Type B pancreatic cell (in vitro differentiated cells): ENCODE measurements at regions not wholly inside any gene's neighbourhood (a gene's known extent, or its start where the extent isn't known, plus 50 kb on each side); places are given as distances from the start of the nearest gene placed in this dataset.

Experiments used
- DNase-seq: peaks from one replicate; pipeline ENCODE4 v3.0.0; 2021; ENCODE audit warnings: mixed read lengths; ENCODE audit not compliant: unreplicated experiment; ENCODE audit errors: extremely low spot score
- H3K27ac Mint-ChIP-seq: 2 replicates; pipeline ENCODE4 v1.8.0; 2021; ENCODE audit warnings: mild to moderate bottlenecking, mixed read lengths
- H3K27me3 Mint-ChIP-seq: 2 replicates; pipeline ENCODE4 v1.8.0; 2021; ENCODE audit warnings: mixed read lengths
- H3K36me3 Mint-ChIP-seq: 2 replicates; pipeline ENCODE4 v1.8.0; 2021; ENCODE audit warnings: mixed read lengths
- H3K4me1 Mint-ChIP-seq: one replicate; pipeline ENCODE4 v1.8.0; 2021; ENCODE audit warnings: mixed read lengths; ENCODE audit not compliant: unreplicated experiment
- H3K4me3 Mint-ChIP-seq: 2 replicates; pipeline ENCODE4 v1.8.0; 2021; ENCODE audit warnings: mild to moderate bottlenecking, mixed read lengths
- H3K9me3 Mint-ChIP-seq: 2 replicates; pipeline ENCODE4 v1.8.0; 2021; ENCODE audit warnings: mixed read lengths
- CTCF ChIP-seq: fragments of 200-600 bp; sonication (generic); conservative IDR thresholded peaks from 2 replicates; pipeline ENCODE4 v1.5.0; 2021; ENCODE audit warnings: antibody characterized with exemption, mild to moderate bottlenecking

DNA sequence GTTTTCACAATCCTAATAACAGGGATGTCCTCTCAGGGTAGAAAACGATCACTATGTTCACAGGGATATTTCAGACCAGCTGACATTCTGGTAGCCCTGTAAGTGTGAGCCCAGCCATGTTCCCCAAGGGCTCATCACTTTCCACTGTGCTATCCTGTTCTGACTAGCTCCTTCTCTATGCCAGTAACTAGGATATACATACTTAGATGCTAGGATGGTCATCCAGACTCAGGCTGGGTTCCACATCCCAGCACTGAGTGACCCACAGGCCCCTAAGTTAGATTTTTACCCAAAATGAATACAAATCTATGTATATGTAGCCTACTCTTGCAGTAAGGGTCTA lies 83.0 kb downstream of the CD164 start:
- Mint-ChIP-seq H3K9me3 (no peaks in the 10 kb centered on the region), H3K27me3 (no peaks in the 10 kb centered on the region), H3K27ac (no peak overlapping the region), H3K4me3 (no peak overlapping the region), H3K36me3 (no peaks in the 10 kb centered on the region), H3K4me1 (peaks cover 59% of the 10 kb centered on the region)
- no peak for DNase-seq
- TF ChIP-seq CTCF, result no peak

GRCh38 chr6:109298605-109299264 lies 83.5 kb downstream of the CD164 start:
- Mint-ChIP-seq H3K4me1 (peaks cover 64% of the 10 kb centered on the region), H3K27ac (no peak overlapping the region), H3K36me3 (no peaks in the 10 kb centered on the region), H3K9me3 (no peaks in the 10 kb centered on the region), H3K27me3 (no peaks in the 10 kb centered on the region), H3K4me3 (no peak overlapping the region)
- DNase-seq, result no peak
- TF ChIP-seq CTCF, result no peak

- H3K27me3 Mint-ChIP-seq, result no peaks in the 10 kb centered on the region
- no peak for DNase-seq
- H3K4me3 Mint-ChIP-seq, result no peak overlapping the region
- no peaks in the 10 kb centered on the region for H3K9me3 Mint-ChIP-seq
- H3K36me3 Mint-ChIP-seq, result no peaks in the 10 kb centered on the region
- TF ChIP-seq CTCF, result no peak
- no peak overlapping the region for H3K27ac Mint-ChIP-seq
- peaks cover 67% of the 10 kb centered on the region for H3K4me1 Mint-ChIP-seq
Observed at GRCh38 chr6:109297406-109298110, 84.7 kb downstream of the CD164 start.

- peak overlapping the region; percentile 40 for H3K27ac Mint-ChIP-seq
- no peak for TF ChIP-seq CTCF
- peak overlapping the region; percentile 24 for H3K4me3 Mint-ChIP-seq
- H3K36me3 Mint-ChIP-seq, result no peaks in the 10 kb centered on the region
- DNase-seq, result no peak
- H3K27me3 Mint-ChIP-seq, result no peaks in the 10 kb centered on the region
- H3K9me3 Mint-ChIP-seq, result no peaks in the 10 kb centered on the region
- H3K4me1 Mint-ChIP-seq, result peaks cover 73% of the 10 kb centered on the region
Observed at GRCh38 chr6:109296971-109297372, 85.3 kb downstream of the CD164 start.

DNA sequence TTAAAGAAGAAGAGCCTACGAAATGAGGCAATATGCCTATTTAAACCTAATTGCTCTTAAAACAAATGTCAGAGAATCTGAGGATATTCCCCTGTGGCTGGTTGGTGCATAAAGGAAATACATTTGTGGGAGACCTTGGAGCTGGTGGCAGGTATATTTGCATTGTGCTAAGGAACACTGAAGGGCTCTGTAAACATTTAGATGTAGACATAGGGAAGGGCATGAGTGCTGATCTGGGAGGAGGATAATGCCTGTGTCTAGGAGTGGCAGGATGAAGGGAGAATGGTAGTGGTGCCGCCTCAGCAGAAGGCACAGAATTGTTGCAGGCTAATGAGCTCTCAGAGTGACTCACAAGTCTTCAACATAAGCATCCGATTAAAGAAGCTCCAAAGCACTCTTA lies 85.8 kb downstream of the CD164 start:
- H3K9me3 Mint-ChIP-seq, result no peaks in the 10 kb centered on the region
- peaks cover 75% of the 10 kb centered on the region for H3K4me1 Mint-ChIP-seq
- H3K4me3 Mint-ChIP-seq, result peak overlapping the region; percentile 24
- no peak for TF ChIP-seq CTCF
- H3K36me3 Mint-ChIP-seq, result no peaks in the 10 kb centered on the region
- no peak for DNase-seq
- peak overlapping the region; percentile 40 for H3K27ac Mint-ChIP-seq
- no peaks in the 10 kb centered on the region for H3K27me3 Mint-ChIP-seq
